GM23338 (cell line): ENCODE measurements at regions not wholly inside any gene's neighbourhood (a gene's known extent, or its start where the extent isn't known, plus 50 kb on each side); places are given as distances from the start of the nearest gene placed in this dataset.

ENCODE experiments used
- ATAC-seq: fragments of 200-7000 bp; cut with Tn5 transposase; 3 replicates; pipeline ENCODE4 v1.9.1; 2020
- DNase-seq: peaks from one replicate; pipeline ENCODE4 v3.0.0-alpha.2; 2015; ENCODE audit warnings: low spot score
- H2AFZ ChIP-seq: fragments of 200-600 bp; sonication (generic); 2 replicates; pipeline ENCODE4 v1.8.0; 2016; ENCODE audit warnings: antibody characterized with exemption, mild to moderate bottlenecking, moderate library complexity
- H3F3A ChIP-seq: fragments of 200-600 bp; sonication (generic); replicated peaks from 2 replicates; pipeline ENCODE4 v1.8.0; 2017; ENCODE audit warnings: antibody characterized with exemption, mixed run types, low read depth
- H3K27ac ChIP-seq: fragments of 200-600 bp; sonication (generic); 2 replicates; pipeline ENCODE4 v1.6.1; 2016; ENCODE audit warnings: low read depth
- H3K27me3 ChIP-seq: fragments of 200-600 bp; sonication (generic); 2 replicates; pipeline ENCODE4 v1.8.0; 2016; ENCODE audit warnings: mild to moderate bottlenecking, mixed run types, moderate library complexity; ENCODE audit not compliant: insufficient read depth
- H3K36me3 ChIP-seq: fragments of 200-600 bp; sonication (generic); 2 replicates; pipeline ENCODE4 v1.8.0; 2016; ENCODE audit warnings: mild to moderate bottlenecking; ENCODE audit not compliant: insufficient read depth
- H3K4me1 ChIP-seq: fragments of 200-600 bp; sonication (generic); 2 replicates; pipeline ENCODE4 v1.8.0; 2016; ENCODE audit warnings: mild to moderate bottlenecking, moderate library complexity; ENCODE audit not compliant: insufficient read depth
- H3K4me2 ChIP-seq: fragments of 200-600 bp; sonication (generic); 2 replicates; pipeline ENCODE4 v1.7.1; 2017; ENCODE audit warnings: mixed run types
- H3K4me3 ChIP-seq: fragments of 200-600 bp; sonication (generic); 2 replicates; pipeline ENCODE4 v1.6.1; 2016; ENCODE audit warnings: mixed run types
- H3K79me2 ChIP-seq: fragments of 200-600 bp; sonication (generic); replicated peaks from 2 replicates; pipeline ENCODE4 v1.8.0; 2017; ENCODE audit warnings: mild to moderate bottlenecking; ENCODE audit not compliant: insufficient read depth
- H3K9me2 ChIP-seq: fragments of 200-600 bp; sonication (generic); 2 replicates; pipeline ENCODE4 v1.8.0; 2017; ENCODE audit not compliant: insufficient read depth
- H4K20me1 ChIP-seq: fragments of 200-600 bp; sonication (generic); replicated peaks from 2 replicates; pipeline ENCODE4 v1.8.0; 2017; ENCODE audit warnings: mild to moderate bottlenecking; ENCODE audit not compliant: insufficient read depth
- H3K27ac Mint-ChIP-seq: 2 replicates; pipeline ENCODE4 v1.8.0; 2020; ENCODE audit warnings: inconsistent platforms, mild to moderate bottlenecking, moderate library complexity, mixed read lengths
- H3K27me3 Mint-ChIP-seq: 3 replicates; pipeline ENCODE4 v1.8.0; 2022; ENCODE audit warnings: low read depth, mild to moderate bottlenecking, moderate library complexity, mixed read lengths, inconsistent platforms; ENCODE audit not compliant: insufficient read depth, poor library complexity
- H3K36me3 Mint-ChIP-seq: 3 replicates; pipeline ENCODE4 v1.8.0; 2021; ENCODE audit warnings: low read depth, mild to moderate bottlenecking, inconsistent platforms, moderate library complexity, mixed read lengths
- H3K4me1 Mint-ChIP-seq: 3 replicates; pipeline ENCODE4 v1.8.0; 2020; ENCODE audit warnings: mild to moderate bottlenecking, inconsistent platforms, mixed read lengths
- H3K4me3 Mint-ChIP-seq: 3 replicates; pipeline ENCODE4 v1.8.0; 2021; ENCODE audit warnings: moderate library complexity, mild to moderate bottlenecking, inconsistent platforms, mixed read lengths
- H3K9me3 Mint-ChIP-seq: 3 replicates; pipeline ENCODE4 v1.8.0; 2020; ENCODE audit warnings: moderate library complexity, mild to moderate bottlenecking, inconsistent platforms, mixed read lengths
- CREB1 ChIP-seq: fragments of 250-450 bp; sonication (Bioruptor Pico); IDR thresholded peaks from 2 replicates; pipeline ENCODE4 v1.5.0; 2020; ENCODE audit warnings: low read depth, mild to moderate bottlenecking, moderate library complexity
- EZH2 ChIP-seq: fragments of 200-600 bp; sonication (generic); IDR thresholded peaks from one replicate; pipeline ENCODE4 v1.8.0; 2017; ENCODE audit warnings: antibody characterized with exemption, mild to moderate bottlenecking, low read depth; ENCODE audit not compliant: unreplicated experiment
- EZH2phosphoT487 ChIP-seq: fragments of 200-600 bp; sonication (generic); IDR thresholded peaks from one replicate; pipeline ENCODE4 v1.8.1; 2018; ENCODE audit warnings: antibody characterized with exemption; ENCODE audit not compliant: unreplicated experiment
- JUNB ChIP-seq: IDR thresholded peaks from one replicate; pipeline ENCODE4 v1.6.1; 2016; ENCODE audit warnings: antibody characterized with exemption; ENCODE audit not compliant: unreplicated experiment
- NANOG ChIP-seq: IDR thresholded peaks from 2 replicates; pipeline ENCODE4 v1.6.1; 2016; ENCODE audit warnings: antibody characterized with exemption, borderline replicate concordance
- POLR2AphosphoS5 ChIP-seq: IDR thresholded peaks from 2 replicates; pipeline ENCODE4 v1.6.1; 2016; ENCODE audit warnings: antibody characterized with exemption, low read depth
- STAT1 ChIP-seq: IDR thresholded peaks from one replicate; pipeline ENCODE4 v1.6.1; 2016; ENCODE audit warnings: antibody characterized with exemption; ENCODE audit not compliant: unreplicated experiment
- ZNF114 ChIP-seq: fragments of 250-450 bp; sonication (Bioruptor Pico); IDR thresholded peaks from 2 replicates; pipeline ENCODE4 v1.5.0; 2020; ENCODE audit warnings: mild to moderate bottlenecking, moderate library complexity
- ZNF331 ChIP-seq: fragments of 250-450 bp; sonication (Bioruptor Pico); IDR thresholded peaks from 2 replicates; pipeline ENCODE4 v1.5.0; 2020; ENCODE audit warnings: low read depth, mild to moderate bottlenecking, moderate library complexity
- TF ChIP-seq, protein P1 (sequence below), 2 experiments: fragments of 200-600 bp in 1 of 2; sonication (generic) in 1 of 2; conservative IDR thresholded peaks; 2 replicates each; pipeline versions ENCODE4 v1.5.1 to v1.6.1; 2016 to 2017; ENCODE audit warnings: antibody characterized with exemption in 2 of 2, low read depth in 2 of 2, mild to moderate bottlenecking in 2 of 2, moderate library complexity in 1 of 2
- TF ChIP-seq, protein P2 (sequence below): IDR thresholded peaks from one replicate; pipeline ENCODE4 v1.6.1; 2018; ENCODE audit warnings: antibody characterized with exemption; ENCODE audit not compliant: unreplicated experiment
- TF ChIP-seq, protein P3 (sequence below): IDR thresholded peaks from 2 replicates; pipeline ENCODE4 v1.6.1; 2016; ENCODE audit warnings: antibody characterized with exemption
- TF ChIP-seq, protein P4 (sequence below): fragments of 250-450 bp; sonication (Bioruptor Pico); IDR thresholded peaks from 2 replicates; pipeline ENCODE4 v1.5.0; 2020; ENCODE audit warnings: mild to moderate bottlenecking, moderate library complexity

DNA sequence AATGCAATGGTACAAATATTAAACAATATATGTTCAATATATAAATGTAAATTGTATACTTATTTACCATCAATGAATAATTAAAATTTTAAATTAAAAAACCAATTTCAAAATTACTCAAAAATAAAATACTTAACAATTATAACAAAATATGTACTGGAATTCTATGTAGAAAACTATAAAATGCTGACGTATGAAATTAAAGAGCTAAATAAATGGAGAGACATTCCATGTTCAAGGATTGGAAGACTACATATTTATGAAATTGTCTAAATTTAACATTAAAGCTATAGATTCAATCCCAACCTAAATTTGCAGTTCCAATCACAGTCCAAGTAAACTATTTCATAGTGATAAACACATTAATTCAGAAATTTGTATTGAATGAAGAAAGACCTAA is 1522.4 kb downstream of the SI start:
- no peaks in the 10 kb centered on the region for H3K9me3 Mint-ChIP-seq
- Histone ChIP-seq H3K36me3 (no peaks in the 10 kb centered on the region), H4K20me1 (no peaks in the 10 kb centered on the region), H3K4me1 (peaks cover 4% of the 10 kb centered on the region), H3K27ac (no peak overlapping the region), H2AFZ (no peak overlapping the region), H3K4me2 (no peak overlapping the region), H3K4me3 (no peak overlapping the region), H3K9me2 (no peaks in the 10 kb centered on the region), H3F3A (no peaks in the 10 kb centered on the region), H3K79me2 (no peaks in the 10 kb centered on the region), H3K27me3 (no peaks in the 10 kb centered on the region)
- H3K4me3 Mint-ChIP-seq, result no peak overlapping the region
- no peaks in the 10 kb centered on the region for H3K36me3 Mint-ChIP-seq
- no peaks in the 10 kb centered on the region for H3K27me3 Mint-ChIP-seq
- H3K4me1 Mint-ChIP-seq, result peaks cover 7% of the 10 kb centered on the region
- no peak overlapping the region for H3K27ac Mint-ChIP-seq
- no peak for ATAC-seq
- no peak for DNase-seq
- TF ChIP-seq EZH2phosphoT487 (no peak), NANOG (no peak), CREB1 (CRISPR knock-in tag) (no peak), JUNB (no peak), ZNF331 (no peak), EZH2 (no peak), ZNF114 (CRISPR knock-in tag) (no peak), STAT1 (no peak), POLR2AphosphoS5 (no peak)
- TF ChIP-seq, protein P1, sequence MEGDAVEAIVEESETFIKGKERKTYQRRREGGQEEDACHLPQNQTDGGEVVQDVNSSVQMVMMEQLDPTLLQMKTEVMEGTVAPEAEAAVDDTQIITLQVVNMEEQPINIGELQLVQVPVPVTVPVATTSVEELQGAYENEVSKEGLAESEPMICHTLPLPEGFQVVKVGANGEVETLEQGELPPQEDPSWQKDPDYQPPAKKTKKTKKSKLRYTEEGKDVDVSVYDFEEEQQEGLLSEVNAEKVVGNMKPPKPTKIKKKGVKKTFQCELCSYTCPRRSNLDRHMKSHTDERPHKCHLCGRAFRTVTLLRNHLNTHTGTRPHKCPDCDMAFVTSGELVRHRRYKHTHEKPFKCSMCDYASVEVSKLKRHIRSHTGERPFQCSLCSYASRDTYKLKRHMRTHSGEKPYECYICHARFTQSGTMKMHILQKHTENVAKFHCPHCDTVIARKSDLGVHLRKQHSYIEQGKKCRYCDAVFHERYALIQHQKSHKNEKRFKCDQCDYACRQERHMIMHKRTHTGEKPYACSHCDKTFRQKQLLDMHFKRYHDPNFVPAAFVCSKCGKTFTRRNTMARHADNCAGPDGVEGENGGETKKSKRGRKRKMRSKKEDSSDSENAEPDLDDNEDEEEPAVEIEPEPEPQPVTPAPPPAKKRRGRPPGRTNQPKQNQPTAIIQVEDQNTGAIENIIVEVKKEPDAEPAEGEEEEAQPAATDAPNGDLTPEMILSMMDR (conservative IDR thresholded peaks at IDR 0.05; ENCODE audit: low read depth in 2 of 2), result no peak
- TF ChIP-seq, protein P2, sequence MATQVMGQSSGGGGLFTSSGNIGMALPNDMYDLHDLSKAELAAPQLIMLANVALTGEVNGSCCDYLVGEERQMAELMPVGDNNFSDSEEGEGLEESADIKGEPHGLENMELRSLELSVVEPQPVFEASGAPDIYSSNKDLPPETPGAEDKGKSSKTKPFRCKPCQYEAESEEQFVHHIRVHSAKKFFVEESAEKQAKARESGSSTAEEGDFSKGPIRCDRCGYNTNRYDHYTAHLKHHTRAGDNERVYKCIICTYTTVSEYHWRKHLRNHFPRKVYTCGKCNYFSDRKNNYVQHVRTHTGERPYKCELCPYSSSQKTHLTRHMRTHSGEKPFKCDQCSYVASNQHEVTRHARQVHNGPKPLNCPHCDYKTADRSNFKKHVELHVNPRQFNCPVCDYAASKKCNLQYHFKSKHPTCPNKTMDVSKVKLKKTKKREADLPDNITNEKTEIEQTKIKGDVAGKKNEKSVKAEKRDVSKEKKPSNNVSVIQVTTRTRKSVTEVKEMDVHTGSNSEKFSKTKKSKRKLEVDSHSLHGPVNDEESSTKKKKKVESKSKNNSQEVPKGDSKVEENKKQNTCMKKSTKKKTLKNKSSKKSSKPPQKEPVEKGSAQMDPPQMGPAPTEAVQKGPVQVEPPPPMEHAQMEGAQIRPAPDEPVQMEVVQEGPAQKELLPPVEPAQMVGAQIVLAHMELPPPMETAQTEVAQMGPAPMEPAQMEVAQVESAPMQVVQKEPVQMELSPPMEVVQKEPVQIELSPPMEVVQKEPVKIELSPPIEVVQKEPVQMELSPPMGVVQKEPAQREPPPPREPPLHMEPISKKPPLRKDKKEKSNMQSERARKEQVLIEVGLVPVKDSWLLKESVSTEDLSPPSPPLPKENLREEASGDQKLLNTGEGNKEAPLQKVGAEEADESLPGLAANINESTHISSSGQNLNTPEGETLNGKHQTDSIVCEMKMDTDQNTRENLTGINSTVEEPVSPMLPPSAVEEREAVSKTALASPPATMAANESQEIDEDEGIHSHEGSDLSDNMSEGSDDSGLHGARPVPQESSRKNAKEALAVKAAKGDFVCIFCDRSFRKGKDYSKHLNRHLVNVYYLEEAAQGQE, result no peak
- TF ChIP-seq, protein P3, sequence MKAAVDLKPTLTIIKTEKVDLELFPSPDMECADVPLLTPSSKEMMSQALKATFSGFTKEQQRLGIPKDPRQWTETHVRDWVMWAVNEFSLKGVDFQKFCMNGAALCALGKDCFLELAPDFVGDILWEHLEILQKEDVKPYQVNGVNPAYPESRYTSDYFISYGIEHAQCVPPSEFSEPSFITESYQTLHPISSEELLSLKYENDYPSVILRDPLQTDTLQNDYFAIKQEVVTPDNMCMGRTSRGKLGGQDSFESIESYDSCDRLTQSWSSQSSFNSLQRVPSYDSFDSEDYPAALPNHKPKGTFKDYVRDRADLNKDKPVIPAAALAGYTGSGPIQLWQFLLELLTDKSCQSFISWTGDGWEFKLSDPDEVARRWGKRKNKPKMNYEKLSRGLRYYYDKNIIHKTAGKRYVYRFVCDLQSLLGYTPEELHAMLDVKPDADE, result no peak
- TF ChIP-seq, protein P4, sequence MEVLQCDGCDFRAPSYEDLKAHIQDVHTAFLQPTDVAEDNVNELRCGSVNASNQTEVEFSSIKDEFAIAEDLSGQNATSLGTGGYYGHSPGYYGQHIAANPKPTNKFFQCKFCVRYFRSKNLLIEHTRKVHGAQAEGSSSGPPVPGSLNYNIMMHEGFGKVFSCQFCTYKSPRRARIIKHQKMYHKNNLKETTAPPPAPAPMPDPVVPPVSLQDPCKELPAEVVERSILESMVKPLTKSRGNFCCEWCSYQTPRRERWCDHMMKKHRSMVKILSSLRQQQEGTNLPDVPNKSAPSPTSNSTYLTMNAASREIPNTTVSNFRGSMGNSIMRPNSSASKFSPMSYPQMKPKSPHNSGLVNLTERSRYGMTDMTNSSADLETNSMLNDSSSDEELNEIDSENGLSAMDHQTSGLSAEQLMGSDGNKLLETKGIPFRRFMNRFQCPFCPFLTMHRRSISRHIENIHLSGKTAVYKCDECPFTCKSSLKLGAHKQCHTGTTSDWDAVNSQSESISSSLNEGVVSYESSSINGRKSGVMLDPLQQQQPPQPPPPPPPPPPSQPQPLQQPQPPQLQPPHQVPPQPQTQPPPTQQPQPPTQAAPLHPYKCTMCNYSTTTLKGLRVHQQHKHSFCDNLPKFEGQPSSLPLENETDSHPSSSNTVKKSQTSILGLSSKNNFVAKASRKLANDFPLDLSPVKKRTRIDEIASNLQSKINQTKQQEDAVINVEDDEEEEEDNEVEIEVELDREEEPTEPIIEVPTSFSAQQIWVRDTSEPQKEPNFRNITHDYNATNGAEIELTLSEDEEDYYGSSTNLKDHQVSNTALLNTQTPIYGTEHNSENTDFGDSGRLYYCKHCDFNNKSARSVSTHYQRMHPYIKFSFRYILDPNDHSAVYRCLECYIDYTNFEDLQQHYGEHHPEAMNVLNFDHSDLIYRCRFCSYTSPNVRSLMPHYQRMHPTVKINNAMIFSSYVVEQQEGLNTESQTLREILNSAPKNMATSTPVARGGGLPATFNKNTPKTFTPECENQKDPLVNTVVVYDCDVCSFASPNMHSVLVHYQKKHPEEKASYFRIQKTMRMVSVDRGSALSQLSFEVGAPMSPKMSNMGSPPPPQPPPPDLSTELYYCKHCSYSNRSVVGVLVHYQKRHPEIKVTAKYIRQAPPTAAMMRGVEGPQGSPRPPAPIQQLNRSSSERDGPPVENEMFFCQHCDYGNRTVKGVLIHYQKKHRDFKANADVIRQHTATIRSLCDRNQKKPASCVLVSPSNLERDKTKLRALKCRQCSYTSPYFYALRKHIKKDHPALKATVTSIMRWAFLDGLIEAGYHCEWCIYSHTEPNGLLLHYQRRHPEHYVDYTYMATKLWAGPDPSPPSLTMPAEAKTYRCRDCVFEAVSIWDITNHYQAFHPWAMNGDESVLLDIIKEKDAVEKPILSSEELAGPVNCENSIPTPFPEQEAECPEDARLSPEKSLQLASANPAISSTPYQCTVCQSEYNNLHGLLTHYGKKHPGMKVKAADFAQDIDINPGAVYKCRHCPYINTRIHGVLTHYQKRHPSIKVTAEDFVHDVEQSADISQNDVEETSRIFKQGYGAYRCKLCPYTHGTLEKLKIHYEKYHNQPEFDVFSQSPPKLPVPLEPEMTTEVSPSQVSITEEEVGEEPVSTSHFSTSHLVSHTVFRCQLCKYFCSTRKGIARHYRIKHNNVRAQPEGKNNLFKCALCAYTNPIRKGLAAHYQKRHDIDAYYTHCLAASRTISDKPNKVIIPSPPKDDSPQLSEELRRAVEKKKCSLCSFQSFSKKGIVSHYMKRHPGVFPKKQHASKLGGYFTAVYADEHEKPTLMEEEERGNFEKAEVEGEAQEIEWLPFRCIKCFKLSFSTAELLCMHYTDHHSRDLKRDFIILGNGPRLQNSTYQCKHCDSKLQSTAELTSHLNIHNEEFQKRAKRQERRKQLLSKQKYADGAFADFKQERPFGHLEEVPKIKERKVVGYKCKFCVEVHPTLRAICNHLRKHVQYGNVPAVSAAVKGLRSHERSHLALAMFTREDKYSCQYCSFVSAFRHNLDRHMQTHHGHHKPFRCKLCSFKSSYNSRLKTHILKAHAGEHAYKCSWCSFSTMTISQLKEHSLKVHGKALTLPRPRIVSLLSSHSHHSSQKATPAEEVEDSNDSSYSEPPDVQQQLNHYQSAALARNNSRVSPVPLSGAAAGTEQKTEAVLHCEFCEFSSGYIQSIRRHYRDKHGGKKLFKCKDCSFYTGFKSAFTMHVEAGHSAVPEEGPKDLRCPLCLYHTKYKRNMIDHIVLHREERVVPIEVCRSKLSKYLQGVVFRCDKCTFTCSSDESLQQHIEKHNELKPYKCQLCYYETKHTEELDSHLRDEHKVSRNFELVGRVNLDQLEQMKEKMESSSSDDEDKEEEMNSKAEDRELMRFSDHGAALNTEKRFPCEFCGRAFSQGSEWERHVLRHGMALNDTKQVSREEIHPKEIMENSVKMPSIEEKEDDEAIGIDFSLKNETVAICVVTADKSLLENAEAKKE (CRISPR knock-in tag), result no peak
